ENCODE measurements at regions not wholly inside any gene's neighbourhood (a gene's known extent, or its start where the extent isn't known, plus 50 kb on each side); places are given as distances from the start of the nearest gene placed in this dataset.

GRCh38 chr2:111697560-111697959 lies 186.4 kb downstream of the ANAPC1 start:
- ATAC-seq (ENCODE audit: insufficient read depth, low FRiP score): no peak
- no peak overlapping the region for H3K4me3 ChIP-seq
- 42 to 74% methylated on average over 8 of the region's 8 CpGs for WGBS, 2 donors

GRCh38 chr2:111698089-111698488 lies 185.9 kb downstream of the ANAPC1 start:
- Histone ChIP-seq H3K9me3 (ENCODE audit: control insufficient read depth in 4 of 4, insufficient read depth in 3 of 4, low read length in 3 of 4) (peaks cover 0 to 5% (median 1%) of the 10 kb centered on the region in 4 donors), H3K9ac (ENCODE audit: insufficient read depth in 1 of 2, low read length in 2 of 2) (no peak overlapping the region), H3K4me1 (ENCODE audit: control insufficient read depth in 5 of 5, insufficient read depth in 5 of 5, low read length in 5 of 5) (peaks cover 0 to 10% (median 4%) of the 10 kb centered on the region in 5 donors), H3K36me3 (ENCODE audit: control insufficient read depth in 4 of 4, insufficient read depth in 4 of 4, low read length in 4 of 4) (no peaks in the 10 kb centered on the region), H3K27ac (ENCODE audit: low read depth in 1 of 2, low read length in 1 of 2) (no peak overlapping the region), H3K27me3 (ENCODE audit: control insufficient read depth in 3 of 3, insufficient read depth in 3 of 3, low read length in 2 of 3) (no peaks in the 10 kb centered on the region), H3K4me3 (no peak overlapping the region)
- no peak for ATAC-seq (ENCODE audit: insufficient read depth, low FRiP score)
- no peak for DNase-seq
- no peak for TF ChIP-seq CTCF (IDR thresholded peaks at IDR 0.05; ENCODE audit: control extremely low read depth, extremely low read depth)
- WGBS, 2 donors: 88 to 91% methylated on average over 4 of the region's 4 CpGs

More at GRCh38 chr2:111697560-111697959, 186.4 kb downstream of the ANAPC1 start:
- Histone ChIP-seq H3K9me3 (ENCODE audit: control insufficient read depth in 4 of 4, insufficient read depth in 3 of 4, low read length in 3 of 4) (peaks cover 0 to 5% (median 1%) of the 10 kb centered on the region in 4 donors), H3K4me1 (ENCODE audit: control insufficient read depth in 5 of 5, insufficient read depth in 5 of 5, low read length in 5 of 5) (peaks cover 0 to 10% (median 6%) of the 10 kb centered on the region in 5 donors), H3K9ac (ENCODE audit: insufficient read depth in 1 of 2, low read length in 2 of 2) (no peak overlapping the region), H3K27me3 (ENCODE audit: control insufficient read depth in 3 of 3, insufficient read depth in 3 of 3, low read length in 2 of 3) (no peaks in the 10 kb centered on the region), H3K27ac (ENCODE audit: low read depth in 1 of 2, low read length in 1 of 2) (no peak overlapping the region), H3K36me3 (ENCODE audit: control insufficient read depth in 4 of 4, insufficient read depth in 4 of 4, low read length in 4 of 4) (no peaks in the 10 kb centered on the region)
- no peak for TF ChIP-seq CTCF (IDR thresholded peaks at IDR 0.05; ENCODE audit: control extremely low read depth, extremely low read depth)
- DNase-seq: no peak

DNA sequence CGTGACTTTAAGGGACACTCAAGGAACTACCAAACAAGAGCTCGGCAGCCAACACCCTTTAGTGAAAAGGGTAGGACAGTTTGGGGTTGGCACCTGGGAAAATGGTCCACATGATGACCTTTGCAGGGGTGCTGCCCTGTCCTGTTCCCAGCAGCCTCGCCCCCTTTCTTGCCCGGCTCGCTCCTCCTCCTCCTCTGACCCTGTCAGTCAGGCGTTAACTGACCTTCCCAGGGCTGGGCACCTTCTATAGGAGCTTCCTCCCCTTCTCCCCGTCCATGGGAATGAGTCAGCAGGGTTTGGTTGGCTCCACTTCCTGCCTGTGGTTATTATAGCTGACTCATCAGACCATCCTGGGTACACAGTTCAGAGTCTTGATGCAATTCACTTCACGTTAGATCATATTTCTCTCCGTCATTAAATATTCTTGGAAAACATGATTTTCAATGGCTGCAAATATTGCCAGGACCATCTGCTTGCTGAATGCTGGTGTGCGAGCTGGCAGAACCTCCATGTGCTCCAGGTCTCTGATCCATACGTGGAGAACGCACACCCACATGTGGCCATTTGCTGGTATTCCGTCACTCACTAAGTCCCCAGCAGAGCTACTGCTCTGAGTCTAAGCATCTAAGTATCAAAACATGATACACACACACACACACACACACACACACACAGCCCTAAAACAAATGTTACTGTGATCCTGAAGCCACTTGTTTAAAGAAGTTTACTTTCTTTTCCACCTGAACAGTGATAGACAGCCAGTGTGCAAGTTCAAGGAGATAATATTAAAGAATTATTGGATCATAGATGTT lies 185.0 kb downstream of the ANAPC1 start:
- no peaks in the 10 kb centered on the region for H3K36me3 ChIP-seq (ENCODE audit: control insufficient read depth in 4 of 4, insufficient read depth in 4 of 4, low read length in 4 of 4)
- peaks cover 0 to 10% (median 4%) of the 10 kb centered on the region in 5 donors for H3K4me1 ChIP-seq (ENCODE audit: control insufficient read depth in 5 of 5, insufficient read depth in 5 of 5, low read length in 5 of 5)
- TF ChIP-seq CTCF (IDR thresholded peaks at IDR 0.05; ENCODE audit: control extremely low read depth, extremely low read depth): no peak
- 20 to 38% methylated on average over 13 of the region's 13 CpGs for WGBS, 2 donors
- H3K9ac ChIP-seq (ENCODE audit: insufficient read depth in 1 of 2, low read length in 2 of 2): no peak overlapping the region
- H3K27me3 ChIP-seq (ENCODE audit: control insufficient read depth in 3 of 3, insufficient read depth in 3 of 3, low read length in 2 of 3): no peaks in the 10 kb centered on the region
- H3K4me3 ChIP-seq: no peak overlapping the region
- H3K27ac ChIP-seq (ENCODE audit: low read depth in 1 of 2, low read length in 1 of 2): peak overlapping the region in 1 of 2 donors; percentile 35
- peaks cover 0 to 5% (median 1%) of the 10 kb centered on the region in 4 donors for H3K9me3 ChIP-seq (ENCODE audit: control insufficient read depth in 4 of 4, insufficient read depth in 3 of 4, low read length in 3 of 4)
- ATAC-seq (ENCODE audit: insufficient read depth, low FRiP score) (peak; percentile 89), DNase-seq (peak; percentile 56 to 77 (median 73))

All from lung (tissue), 11 donors.